HG03354 (cell line): ENCODE measurements at regions not wholly inside any gene's neighbourhood (a gene's known extent, or its start where the extent isn't known, plus 50 kb on each side); places are given as distances from the start of the nearest gene placed in this dataset.
"Not testable (repeated sequence)": the region's sequence is repeated elsewhere in the genome, so short reads cannot be mapped to it uniquely, and the experiment has no call there.

Experiments used
- ATAC-seq: cut with Tn5 transposase; IDR thresholded peaks from one replicate; pipeline ENCODE4 v1.9.1; 2021; ENCODE audit warnings: mild to moderate bottlenecking; ENCODE audit not compliant: unreplicated experiment, poor library complexity, severe bottlenecking

GRCh38 chr3:188003188-188004171 lies 150.5 kb upstream of the LPP start:
- ATAC-seq, result no peak

DNA sequence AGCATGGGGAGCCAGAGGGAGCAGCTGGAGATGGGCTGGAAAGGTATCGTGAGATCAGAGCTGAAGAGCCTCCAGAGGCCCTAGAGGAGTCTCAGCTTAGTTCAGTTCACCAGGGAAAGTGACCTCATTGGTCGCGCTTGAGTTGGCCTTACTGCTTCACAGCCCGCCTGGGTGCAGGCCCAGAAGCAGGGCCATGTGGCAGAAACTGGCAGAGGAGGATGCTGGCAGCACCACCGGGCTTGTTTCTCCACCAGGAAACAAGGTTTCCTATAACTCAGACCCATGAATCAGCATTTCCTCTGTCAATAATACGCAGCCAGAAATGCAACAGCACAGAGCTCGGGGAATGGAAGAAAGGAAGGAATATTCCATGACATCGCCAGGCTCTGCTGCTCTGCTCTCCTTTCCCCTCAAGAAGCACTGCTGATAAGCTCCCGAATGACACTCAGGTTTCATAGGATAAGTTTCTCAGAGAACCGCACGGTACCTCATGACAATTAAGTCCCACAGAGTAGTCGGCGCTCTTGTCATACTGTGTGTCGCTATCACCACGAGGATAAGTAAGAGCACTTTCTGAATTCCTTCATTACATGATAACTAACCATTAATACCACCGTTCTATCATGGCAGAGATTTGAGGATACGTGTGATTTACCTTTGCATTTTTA lies 147.1 kb upstream of the LPP start:
- ATAC-seq, result no peak

DNA sequence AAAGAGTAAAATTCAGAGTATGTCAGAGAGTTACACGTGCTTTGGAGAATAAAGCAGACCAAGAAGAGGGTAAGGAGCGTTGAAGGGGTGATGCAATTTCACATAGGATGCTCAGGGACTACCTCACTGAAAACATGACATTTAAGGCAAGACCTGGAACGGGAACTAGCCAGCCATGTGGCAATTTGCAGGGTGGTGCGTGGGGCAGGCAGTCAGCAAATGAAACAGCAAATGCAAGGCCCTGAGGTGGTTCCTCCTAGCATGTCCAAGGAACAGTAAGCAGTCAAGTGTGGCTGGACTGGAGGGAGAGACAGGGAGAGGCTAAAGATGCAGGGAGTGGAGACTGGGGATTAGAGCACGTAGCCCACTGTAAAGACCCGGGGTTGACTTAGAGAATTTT lies 146.1 kb upstream of the LPP start:
- ATAC-seq, result no peak

- ATAC-seq, result no peak
Measured at GRCh38 chr3:188008582-188009213, 145.3 kb upstream of the LPP start.

GRCh38 chr3:188010478-188010877 lies 143.5 kb upstream of the LPP start:
- no peak for ATAC-seq

DNA sequence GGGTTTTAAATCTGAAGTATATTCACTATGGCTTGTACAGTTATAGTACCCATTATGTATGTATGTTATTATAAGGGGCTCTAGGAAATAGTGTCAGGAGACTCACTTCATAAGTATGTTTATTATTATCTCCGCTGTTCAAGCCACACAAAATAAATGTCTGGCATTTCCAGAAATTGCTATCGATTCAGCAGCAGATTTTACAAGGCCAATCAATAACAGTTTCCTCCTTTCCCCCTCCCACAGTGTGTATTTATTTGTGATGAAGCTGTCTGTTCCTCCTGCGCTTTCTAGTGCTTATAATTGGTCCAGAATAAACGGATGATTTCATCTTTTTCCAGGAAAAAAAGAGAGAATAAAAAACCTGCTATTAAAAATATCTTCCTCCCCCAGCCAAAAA lies 134.2 kb upstream of the LPP start:
- ATAC-seq, result no peak

- no peak for ATAC-seq
Measured at GRCh38 chr3:188021041-188021440, 132.9 kb upstream of the LPP start.

GRCh38 chr3:188021502-188022040 lies 132.4 kb upstream of the LPP start:
- no peak for ATAC-seq

DNA sequence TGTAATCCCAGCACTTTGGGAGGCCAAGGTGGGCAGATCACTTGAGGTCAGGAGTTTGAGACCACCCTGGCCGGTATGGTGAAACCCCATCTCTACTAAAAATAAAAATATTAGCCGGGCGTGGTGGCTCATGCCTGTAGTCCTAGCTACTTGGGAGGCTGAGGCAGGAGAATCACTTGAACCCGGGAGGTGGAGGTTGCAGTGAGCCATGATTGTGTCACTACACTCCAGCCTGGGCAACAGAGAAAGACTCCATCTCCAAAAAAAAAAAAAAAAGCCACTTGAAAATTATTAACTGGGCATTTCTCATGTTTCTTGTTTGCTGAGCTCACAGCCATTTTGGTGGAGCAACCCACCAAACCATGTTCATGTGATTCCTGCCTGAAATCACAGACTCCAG lies 131.1 kb upstream of the LPP start:
- ATAC-seq, result not testable (repeated sequence)

- ATAC-seq, result no peak
Measured at GRCh38 chr3:188025555-188025954, 128.4 kb upstream of the LPP start.

DNA sequence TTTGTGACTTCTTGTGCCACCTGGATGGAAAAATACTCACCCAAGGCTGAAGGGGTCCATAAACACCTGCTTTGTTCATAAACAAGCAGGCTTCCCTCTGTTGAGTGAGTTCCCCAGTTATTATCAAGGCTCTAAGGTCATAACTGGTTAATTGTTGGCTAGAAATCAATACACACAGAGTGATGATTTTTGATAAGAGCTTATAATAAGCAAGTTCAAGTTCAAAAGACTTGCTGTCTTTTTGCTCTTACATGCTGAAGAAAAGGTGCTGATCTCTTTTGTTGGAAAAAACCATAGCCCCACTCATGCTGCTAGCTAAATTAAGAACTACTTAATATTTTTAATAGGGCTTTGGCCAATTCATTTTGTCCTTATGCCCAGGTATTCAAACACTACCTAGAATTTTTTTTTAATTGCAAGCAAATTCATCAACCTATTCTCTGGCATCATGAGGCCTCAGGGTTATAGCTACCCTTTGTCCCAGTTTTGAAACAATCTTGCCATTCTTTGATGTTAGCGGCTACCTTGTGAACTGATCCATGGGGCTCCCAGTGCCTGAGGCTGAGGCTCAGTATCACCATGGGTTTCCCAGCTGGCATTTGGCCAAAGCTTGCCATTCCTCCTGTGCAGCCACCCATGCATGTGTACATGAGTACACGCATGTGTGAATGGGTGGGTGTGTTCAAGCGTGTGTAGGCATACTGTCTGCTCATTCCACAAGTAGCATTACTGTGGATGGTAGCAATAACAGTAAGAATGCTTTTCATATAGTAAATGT lies 127.6 kb upstream of the LPP start:
- no peak for ATAC-seq

GRCh38 chr3:188031121-188031520 lies 122.8 kb upstream of the LPP start:
- no peak for ATAC-seq

GRCh38 chr3:188034989-188035388 lies 119.0 kb upstream of the LPP start:
- ATAC-seq, result no peak

DNA sequence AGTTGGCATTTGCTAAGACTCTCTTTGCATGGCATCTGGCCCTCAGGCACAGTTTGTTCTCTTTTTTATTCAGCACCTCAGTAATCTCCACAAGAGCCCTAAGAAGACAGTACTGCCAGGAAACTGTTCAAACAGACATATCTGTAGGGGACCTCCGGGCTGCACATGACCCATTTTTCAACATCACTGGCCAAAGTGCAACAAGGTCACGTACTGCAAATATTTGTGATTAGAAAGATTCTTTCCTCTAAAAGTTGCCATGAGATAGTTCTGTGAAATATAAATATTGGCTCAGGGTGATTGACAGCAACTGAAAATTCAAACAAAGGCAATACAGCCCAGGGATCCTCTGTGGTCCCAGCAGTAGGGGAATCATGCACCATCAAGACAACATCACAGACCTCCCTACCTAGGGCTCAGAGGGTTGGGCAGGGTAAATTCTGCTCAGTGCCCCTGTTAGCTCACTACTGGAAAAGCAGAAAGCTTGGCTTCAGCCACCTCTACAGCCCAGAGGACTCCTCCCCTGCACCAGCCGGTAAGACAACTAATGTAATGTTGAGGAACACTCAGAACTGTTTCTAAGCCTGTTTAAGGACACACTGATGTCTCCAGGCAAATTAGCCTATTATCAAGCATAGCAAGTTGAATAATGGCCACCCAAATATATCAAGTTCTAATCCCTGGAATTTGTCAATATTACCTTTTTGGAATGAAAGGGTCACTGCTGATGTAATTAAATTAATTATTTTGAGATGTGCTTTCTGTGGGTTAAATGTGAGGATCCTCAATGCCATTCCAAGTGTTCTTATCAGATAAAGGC lies 117.4 kb upstream of the LPP start:
- ATAC-seq, result no peak

- ATAC-seq, result no peak
Measured at GRCh38 chr3:188037195-188037718, 116.7 kb upstream of the LPP start.

DNA sequence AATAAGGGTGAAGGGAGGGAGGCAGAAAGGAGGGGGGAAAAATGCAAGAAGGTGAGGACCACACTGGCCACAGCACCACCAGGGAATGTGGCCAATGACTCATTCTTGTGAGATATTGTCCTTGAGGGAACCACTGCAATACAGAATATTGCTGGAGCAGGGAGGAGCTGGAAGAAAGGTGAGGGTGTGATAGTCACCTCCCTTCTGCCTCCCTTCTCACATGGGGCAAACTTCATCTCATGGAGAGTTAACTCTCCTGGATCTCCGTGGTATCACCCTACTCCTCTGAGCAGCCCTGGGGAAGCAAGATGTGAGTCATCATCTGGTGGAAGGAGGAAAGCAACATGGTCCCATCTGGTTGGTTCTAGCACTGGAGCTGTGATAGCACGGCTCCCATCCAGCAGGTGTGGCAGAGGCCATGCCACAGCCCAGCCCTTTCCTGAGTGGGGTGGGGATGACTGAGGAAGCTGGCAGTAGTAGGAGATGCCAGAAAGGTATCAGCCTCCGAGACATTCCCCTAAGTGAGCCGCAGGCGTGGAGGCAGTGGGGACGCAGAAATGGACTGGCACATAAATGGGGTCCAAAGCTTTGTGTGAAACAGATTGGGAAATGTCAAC lies 115.9 kb upstream of the LPP start:
- ATAC-seq, result no peak

GRCh38 chr3:188041193-188041592 lies 112.8 kb upstream of the LPP start:
- no peak for ATAC-seq

DNA sequence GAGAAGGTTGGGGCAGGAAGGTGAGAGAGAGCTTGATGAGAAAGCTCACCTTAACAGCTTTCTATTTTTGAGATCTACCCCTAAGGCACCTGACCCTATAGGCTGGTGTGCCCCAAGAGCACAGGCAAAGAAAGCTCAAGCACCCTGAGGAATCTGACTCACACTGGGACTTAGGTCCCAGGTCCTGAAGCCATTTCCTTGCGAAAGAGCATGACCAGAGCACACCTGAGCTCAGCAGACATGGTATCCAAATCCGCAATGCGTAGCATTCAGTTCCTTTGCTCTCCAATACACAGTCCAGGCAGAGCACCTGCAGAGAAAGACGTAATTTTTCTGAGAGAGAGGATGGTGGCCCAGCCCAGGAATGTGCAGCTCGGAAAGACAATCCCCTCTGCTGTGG lies 112.1 kb upstream of the LPP start:
- ATAC-seq, result no peak
